ENCODE measurements at regions not wholly inside any gene's neighbourhood (a gene's known extent, or its start where the extent isn't known, plus 50 kb on each side); places are given as distances from the start of the nearest gene placed in this dataset.
"Not testable (repeated sequence)": the region's sequence is repeated elsewhere in the genome, so short reads cannot be mapped to it uniquely, and the experiment has no call there.

GRCh38 chr7:145378197-145378596 lies 542.3 kb upstream of the TPK1 start:
- no peak for DNase-seq (ENCODE audit: low spot score)
- in situ Hi-C loops (cut with HindIII; ENCODE audit: low sequenced_read_pairs), result no loop called here

DNA sequence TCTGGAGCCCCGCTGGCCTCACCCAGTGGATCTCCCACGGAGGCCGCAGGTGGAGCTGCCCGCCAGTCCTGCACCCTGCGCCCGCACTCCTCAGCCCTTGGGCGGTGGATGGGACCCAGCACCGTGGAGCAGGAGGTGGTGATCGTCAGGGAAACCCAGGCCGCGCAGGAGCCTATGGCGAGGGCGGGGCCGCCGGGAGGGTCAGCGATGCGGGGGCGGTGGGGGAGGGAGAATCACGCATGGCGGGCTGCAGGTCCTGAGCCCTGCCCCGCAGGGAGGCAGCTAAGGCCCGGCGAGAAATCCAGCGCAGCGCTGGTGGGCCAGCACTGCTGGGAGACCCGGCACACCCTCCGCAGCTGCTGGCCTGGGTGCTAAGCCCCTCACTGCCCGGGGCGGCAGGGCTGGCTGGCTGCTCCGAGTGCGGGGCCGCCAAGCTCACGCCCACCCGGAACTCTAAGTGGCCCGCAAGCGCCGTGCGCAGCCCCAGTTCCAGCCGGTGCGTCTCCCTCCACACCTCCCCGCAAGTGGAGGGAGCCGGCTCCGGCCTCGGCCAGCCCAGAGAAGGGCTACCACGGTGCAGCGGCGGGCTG lies 524.8 kb upstream of the TPK1 start:
- no peak for DNase-seq (ENCODE audit: low spot score)
- in situ Hi-C loops (cut with HindIII; ENCODE audit: low sequenced_read_pairs), result no loop called here

- no peak for DNase-seq (ENCODE audit: low spot score)
- in situ Hi-C loops (cut with HindIII; ENCODE audit: low sequenced_read_pairs), result no loop called here
These were observed 514.5 kb upstream of the TPK1 start for GRCh38 chr7:145350334-145350733.

- DNase-seq (ENCODE audit: low spot score); in situ Hi-C loops (cut with HindIII; ENCODE audit: low sequenced_read_pairs): not testable (repeated sequence)
These were observed 513.6 kb upstream of the TPK1 start for GRCh38 chr7:145349452-145349851.

GRCh38 chr7:145347271-145347670 lies 511.4 kb upstream of the TPK1 start:
- in situ Hi-C loops (cut with HindIII; ENCODE audit: low sequenced_read_pairs), result no loop called here
- DNase-seq (ENCODE audit: low spot score), result no peak

DNA sequence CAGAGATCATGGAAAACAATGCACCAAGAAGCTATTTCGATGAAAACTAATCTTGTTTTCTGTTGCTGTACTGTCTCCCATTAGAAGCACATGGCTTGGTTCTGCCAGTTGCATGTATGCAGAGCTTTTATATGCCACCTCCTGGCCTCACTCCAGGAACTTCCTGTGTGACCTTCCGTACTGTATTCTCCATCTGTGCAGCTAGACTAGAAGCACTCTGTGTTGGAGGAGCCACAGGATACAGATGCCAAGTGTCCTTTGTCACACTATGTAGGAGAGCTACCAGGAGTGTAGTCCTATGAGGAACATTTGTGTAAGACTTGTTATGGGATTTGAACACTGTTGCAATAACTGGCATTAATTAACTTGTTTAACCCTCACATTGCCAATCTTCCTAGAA lies 503.5 kb upstream of the TPK1 start:
- in situ Hi-C loops (cut with HindIII; ENCODE audit: low sequenced_read_pairs), result no loop called here
- no peak for DNase-seq (ENCODE audit: low spot score)

GRCh38 chr7:145331522-145331921 lies 495.7 kb upstream of the TPK1 start:
- DNase-seq (ENCODE audit: low spot score), result no peak
- in situ Hi-C loops (cut with HindIII; ENCODE audit: low sequenced_read_pairs), result no loop called here

GRCh38 chr7:145331076-145331475 lies 495.2 kb upstream of the TPK1 start:
- no peak for DNase-seq (ENCODE audit: low spot score)
- in situ Hi-C loops (cut with HindIII; ENCODE audit: low sequenced_read_pairs), result no loop called here

DNA sequence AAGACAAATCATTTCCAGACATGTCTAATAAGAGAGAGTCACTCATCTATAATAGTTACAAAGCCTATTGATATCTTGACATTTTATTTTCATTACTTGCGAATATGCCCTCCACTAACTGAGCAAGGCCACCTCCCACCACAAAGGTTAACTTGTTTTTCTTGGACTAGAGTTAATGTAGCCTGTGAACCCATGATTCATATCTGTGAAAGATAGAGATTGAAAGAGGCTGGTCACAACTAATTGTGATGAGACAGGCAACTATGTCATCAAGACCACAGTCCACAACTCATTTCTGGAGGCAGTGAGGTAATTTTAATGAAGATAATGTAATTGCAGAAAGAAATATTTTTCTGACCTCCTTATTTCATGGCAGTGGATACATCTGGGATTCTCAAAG lies 491.8 kb upstream of the TPK1 start:
- no peak for DNase-seq (ENCODE audit: low spot score)
- in situ Hi-C loops (cut with HindIII; ENCODE audit: low sequenced_read_pairs), result no loop called here

DNA sequence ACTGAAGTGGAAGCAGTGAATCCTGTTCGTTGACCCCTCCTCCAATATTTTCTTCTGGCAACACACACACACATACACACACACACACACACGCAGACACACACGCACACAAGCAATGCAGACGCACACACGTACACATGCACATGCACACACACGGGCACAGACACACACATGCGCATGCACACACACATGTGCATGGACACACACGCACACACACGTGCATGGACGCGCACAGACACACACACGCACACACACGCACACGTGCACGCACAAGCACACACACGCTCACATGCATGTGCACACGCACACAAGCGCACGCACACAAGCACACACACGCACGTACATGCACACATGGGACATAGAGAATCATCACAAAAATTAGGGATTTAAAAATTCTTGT lies 488.2 kb upstream of the TPK1 start:
- no peak for DNase-seq (ENCODE audit: low spot score)
- in situ Hi-C loops (cut with HindIII; ENCODE audit: low sequenced_read_pairs), result no loop called here

DNA sequence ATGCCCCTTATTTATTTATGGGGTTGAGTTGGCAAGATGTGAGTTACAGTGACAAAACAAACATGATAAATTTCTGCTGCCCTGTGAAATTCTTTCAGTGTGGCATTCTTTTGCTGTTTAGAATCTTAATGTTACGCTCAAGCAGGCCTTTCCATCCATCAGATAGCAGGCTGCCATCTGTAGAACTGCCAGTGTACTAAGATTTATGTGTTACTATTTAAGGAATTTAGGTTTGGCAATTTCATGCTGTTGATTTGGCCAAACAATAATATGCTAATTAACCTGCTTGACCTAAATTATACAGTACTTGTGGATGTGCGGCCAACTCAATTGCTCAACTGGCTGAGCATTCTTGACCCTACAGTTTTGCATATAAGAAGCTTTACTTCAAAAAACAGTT lies 477.7 kb upstream of the TPK1 start:
- in situ Hi-C loops (cut with HindIII; ENCODE audit: low sequenced_read_pairs), result no loop called here
- peak; percentile 28 for DNase-seq (ENCODE audit: low spot score)

GRCh38 chr7:145293754-145294153 lies 457.9 kb upstream of the TPK1 start:
- in situ Hi-C loops (cut with HindIII; ENCODE audit: low sequenced_read_pairs), result no loop called here
- DNase-seq (ENCODE audit: low spot score), result no peak

- in situ Hi-C loops (cut with HindIII; ENCODE audit: low sequenced_read_pairs), result no loop called here
- no peak for DNase-seq (ENCODE audit: low spot score)
These were observed 457.4 kb upstream of the TPK1 start for GRCh38 chr7:145293228-145293701.

- in situ Hi-C loops (cut with HindIII; ENCODE audit: low sequenced_read_pairs), result no loop called here
- no peak for DNase-seq (ENCODE audit: low spot score)
These were observed 453.5 kb upstream of the TPK1 start for GRCh38 chr7:145289384-145289783.

- no peak for DNase-seq (ENCODE audit: low spot score)
- in situ Hi-C loops (cut with HindIII; ENCODE audit: low sequenced_read_pairs), result no loop called here
These were observed 440.3 kb upstream of the TPK1 start for GRCh38 chr7:145276118-145276517.

DNA sequence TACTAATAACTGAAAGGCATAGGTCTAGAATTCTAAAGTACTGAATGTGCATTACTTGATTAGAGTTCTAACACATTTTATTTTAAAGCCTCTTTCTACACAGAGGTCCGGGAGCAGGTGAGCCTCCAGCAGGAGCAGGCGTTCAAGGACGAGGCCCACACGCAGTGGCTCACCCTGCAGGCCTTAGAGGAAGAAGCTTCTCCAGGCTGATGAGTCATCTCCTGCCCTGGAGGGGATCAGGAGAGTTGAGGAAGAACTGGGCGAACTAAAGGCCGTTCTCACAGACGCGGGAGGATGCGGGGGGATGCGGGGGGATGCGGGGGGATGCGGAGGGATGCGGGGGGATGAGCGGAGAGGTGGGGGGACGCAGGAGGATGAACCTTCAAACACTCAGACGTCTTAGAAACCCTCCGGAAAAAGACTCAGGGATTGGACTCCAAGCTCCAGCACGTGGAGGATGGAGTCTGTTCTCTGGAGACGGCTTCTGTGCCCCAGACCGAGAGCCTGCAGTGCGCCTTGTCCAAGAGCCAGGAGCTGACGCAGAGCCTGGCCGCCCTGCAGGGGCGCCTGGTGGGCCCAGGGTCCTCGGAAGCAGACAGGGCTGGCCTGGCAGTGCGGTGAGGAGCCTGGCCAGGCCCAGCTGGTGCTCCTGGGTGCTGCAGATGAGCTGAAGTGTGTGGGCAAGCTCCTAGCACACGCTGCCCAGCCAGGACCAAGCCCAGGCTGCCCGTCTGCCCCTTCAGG lies 433.7 kb upstream of the TPK1 start:
- DNase-seq (ENCODE audit: low spot score), result no peak
- in situ Hi-C loops (cut with HindIII; ENCODE audit: low sequenced_read_pairs), result no loop called here

DNA sequence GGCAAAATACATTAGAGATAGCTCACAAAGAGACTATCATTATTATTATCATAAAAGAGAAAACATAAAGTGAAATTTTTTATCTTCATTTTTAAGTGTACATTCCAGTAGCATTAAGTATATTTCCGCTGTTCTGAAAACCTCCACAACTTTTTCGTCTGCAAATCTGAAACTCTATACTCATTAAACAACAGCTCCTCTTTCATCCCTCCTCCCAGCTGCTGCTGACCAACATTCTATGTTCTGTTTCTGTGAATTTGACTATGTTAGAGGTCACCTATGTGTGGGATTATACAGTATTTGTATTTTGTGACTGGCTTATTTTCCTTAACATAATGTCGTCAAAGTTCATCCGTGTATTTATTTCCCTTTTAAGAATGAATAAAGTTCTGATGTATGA lies 429.3 kb upstream of the TPK1 start:
- in situ Hi-C loops (cut with HindIII; ENCODE audit: low sequenced_read_pairs), result no loop called here
- no peak for DNase-seq (ENCODE audit: low spot score)

DNA sequence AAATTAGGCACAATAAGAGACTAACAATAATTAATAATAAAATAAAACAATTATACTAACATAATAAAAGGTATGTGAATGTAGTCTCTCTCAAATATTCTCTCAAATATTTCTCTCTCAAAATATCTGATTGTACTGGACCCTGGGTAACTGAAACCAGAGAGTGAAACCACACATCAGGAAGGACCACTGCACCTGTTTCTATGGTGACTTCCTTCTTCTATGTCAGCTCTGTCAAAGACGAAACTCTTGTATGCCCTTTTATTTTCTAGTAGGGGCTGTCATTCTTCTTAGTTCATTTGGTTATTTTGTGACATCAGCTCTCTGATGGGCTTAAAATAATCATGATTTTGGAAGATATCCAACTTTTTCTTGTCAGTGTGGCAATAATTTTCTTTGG lies 428.0 kb upstream of the TPK1 start:
- no peak for DNase-seq (ENCODE audit: low spot score)
- in situ Hi-C loops (cut with HindIII; ENCODE audit: low sequenced_read_pairs), result no loop called here

GRCh38 chr7:145252031-145252430 lies 416.2 kb upstream of the TPK1 start:
- in situ Hi-C loops (cut with HindIII; ENCODE audit: low sequenced_read_pairs), result no loop called here

GRCh38 chr7:145224775-145225174 lies 388.9 kb upstream of the TPK1 start:
- in situ Hi-C loops (cut with HindIII; ENCODE audit: low sequenced_read_pairs), result no loop called here
- no peak for DNase-seq (ENCODE audit: low spot score)

More at GRCh38 chr7:145252031-145252430, 416.2 kb upstream of the TPK1 start:
- DNase-seq (ENCODE audit: low spot score), result no peak

- in situ Hi-C loops (cut with HindIII; ENCODE audit: low sequenced_read_pairs), result no loop called here
- no peak for DNase-seq (ENCODE audit: low spot score)
These were observed 383.6 kb upstream of the TPK1 start for GRCh38 chr7:145219461-145219860.
